T-helper 1 cell (primary cell): ENCODE measurements at regions not wholly inside any gene's neighbourhood (a gene's known extent, or its start where the extent isn't known, plus 50 kb on each side); places are given as distances from the start of the nearest gene placed in this dataset.

Experiments used
- DNase-seq, 5 donors: peaks; one replicate each; pipeline ENCODE4 v3.0.0-alpha.2; 2012 to 2020

DNA sequence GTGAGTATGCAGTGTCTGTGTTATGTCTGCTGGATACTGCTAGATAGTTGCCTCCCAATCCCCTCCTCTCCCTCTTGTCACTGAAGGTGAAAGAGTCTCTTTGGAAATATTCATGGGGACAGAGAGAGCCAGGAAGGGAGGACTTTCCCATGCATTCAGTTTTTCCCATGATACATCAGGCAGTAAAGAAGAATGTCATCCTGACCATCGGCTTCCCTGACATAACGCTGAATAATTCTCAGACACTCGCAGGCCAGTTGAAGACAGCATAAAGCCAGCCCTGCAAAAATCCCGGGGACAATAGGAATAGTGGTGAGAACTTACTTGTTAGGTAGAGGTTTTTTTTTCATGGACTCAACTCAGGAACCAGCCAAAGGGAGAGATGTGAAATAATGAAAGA, 58.1 kb downstream of the KLF4 start:
- no peak for DNase-seq

DNA sequence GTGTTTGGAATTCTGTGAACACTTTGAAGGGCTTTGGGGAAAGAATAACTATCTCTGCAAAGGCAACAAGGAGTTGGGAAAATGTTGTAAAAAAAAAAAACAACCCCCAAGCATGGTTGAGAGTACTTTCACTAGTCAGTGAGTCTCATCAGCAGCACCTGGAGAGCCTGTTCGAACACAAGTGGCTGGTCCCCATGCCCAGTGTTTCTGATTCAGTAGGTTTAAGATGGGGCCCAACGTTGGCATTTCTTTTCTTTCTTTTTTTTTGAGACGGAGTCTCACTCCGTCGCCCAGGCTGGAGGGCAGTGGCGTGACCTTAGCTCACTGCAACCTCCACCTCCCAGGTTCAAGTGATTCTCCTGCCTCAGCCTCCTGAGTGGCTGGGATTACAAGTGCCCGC, 59.5 kb downstream of the KLF4 start:
- DNase-seq = no peak

DNA sequence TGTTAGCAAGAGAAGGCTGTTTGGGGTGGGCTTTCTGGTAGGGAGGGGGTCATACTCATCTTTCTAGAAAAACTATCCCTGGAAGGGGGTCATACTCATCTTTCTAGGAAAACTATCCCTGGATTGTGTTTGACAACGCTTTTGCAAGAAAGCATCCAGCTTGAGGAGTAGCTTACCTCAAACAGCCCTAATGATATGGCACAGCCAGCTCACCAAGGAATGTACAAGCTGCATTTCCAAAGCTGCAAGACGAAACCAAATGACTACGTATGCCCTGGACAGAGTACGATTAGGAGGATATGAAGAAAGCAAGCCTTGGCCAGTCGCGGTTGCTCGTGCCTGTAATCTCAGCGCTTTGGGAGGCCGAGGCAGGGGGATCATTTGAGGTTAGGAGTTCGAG, 63.4 kb downstream of the KLF4 start:
- no peak for DNase-seq

- DNase-seq = peak in 3 of 5 donors; percentile 10 to 47 (median 22)
These were observed 64.2 kb downstream of the KLF4 start for GRCh38 chr9:107425101-107426025.

- no peak for DNase-seq
These were observed 66.0 kb downstream of the KLF4 start for GRCh38 chr9:107423540-107423939.

DNA sequence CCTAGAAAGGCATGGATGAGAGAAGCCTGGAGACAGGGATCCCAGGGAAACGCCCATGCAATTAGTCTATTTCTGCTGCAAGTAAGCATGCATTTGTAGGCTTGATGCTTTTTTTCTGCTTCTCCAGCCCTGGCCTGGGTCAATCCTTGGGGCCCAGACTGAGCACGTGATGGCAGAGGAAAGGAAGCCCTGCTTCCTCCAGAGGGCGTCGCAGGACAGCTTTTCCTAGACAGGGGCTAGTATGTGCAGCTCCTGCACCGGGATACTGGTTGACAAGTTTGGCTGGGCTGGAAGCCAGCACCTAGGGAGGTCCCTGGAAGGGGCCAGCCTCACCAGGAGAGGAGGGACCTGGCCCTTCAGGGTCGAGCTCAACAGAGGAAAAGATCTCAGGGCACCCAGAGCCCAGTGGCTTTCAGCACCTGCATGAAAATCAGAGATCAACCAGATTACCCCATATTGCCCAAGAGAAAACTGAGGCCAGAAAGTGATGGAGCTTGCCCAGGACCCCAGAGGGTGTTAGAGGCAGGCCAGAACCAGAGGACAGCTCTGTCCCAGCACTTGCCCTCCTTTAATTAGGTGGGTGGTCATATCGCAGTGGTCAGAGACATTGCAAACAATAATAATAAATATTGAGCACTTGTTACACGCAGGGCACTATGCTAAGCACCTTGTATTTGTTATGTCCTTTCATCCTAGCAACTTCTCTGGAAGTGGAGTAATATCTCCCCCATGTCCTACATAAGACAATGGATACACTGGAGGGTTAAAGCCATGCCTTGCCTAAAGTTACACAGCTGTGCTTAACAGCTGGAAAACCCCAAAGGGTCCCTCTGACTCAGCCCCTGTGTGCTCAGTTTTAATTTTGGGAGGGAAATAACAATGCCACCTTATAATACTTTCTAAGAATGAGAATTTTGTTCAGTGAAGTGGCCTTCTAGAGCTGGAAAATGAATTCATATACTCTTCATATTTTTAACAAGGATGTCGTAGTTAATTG, 67.1 kb downstream of the KLF4 start:
- peak in 1 of 5 donors; percentile 22 for DNase-seq

- DNase-seq = no peak
These were observed 79.1 kb downstream of the KLF4 start for GRCh38 chr9:107410420-107410819.

DNA sequence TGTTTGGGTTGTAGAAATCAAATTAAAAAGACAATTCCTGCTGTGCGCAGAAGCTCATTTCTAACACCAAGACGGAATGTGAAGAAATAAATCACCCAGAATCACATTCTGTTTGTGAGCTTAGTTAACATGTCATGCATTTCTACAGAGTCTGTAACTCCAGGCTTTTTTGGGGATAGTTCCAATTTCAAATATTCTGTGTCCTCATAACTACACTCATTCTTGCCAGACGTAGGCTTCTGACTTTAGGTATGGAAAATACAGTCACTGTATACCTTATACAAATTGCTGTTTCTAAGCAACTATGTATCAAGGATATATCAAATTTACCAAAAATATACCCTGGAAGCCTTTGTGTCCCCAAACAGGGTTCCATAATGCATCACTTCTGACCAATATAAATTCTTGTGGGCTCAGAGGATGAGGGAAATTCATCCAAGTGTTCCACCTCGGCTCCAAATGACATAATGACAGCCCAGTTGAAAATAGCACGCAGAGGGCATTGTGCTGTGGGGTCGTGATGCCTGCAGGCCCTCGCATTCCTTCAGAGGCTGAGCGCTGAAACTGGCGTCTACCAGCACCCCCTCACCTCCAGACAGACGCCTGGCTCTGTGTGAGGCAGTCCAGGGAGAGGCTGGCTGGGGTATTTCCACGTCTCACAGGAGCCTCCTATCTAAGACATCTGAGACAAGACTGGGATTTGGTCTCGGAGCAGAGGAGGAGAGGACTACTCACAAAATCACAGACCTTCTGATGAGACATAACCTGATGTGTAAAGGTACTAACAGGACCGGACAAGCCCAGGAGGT, 79.8 kb downstream of the KLF4 start:
- DNase-seq = no peak

DNA sequence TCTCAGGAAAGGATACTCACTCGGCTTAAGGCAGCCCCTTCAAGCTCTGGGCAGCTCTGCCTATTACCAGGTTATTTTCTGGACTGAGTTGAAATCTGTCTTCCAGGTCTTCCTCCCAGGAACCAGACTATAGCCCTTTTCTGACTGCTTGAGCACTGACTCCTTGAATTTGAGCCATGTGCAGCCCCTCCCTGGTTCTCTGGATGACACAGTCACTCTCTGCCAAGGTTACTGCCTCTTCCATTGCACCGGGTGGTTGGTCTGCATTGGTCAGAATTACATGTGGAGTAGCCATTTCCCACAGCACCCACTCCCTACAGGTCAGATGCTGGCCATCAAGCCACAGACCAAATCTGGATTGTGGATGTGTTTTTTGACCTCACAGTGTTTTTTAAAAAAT, 81.9 kb downstream of the KLF4 start:
- DNase-seq = no peak

- DNase-seq = no peak
These were observed 84.1 kb downstream of the KLF4 start for GRCh38 chr9:107405511-107405910.

- no peak for DNase-seq
These were observed 84.8 kb downstream of the KLF4 start for GRCh38 chr9:107404736-107405135.

DNA sequence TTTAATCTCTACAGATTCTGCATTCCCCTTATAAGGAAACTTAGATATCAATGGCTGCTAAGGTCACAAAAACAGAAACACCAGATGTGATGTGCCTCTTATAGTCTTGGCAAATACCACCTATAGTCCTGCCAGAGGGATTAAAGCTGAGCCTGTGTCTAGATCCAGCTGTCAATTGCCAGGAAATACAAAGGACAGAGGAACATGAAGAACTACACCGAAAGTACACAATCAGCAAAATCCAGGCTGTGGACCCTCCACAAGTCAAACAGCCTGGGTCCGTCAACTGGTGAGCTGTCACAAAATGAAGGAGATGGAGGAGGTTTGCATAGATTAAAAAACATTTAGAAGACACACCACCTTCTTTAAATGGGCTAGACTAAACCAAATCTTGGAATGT, 85.4 kb downstream of the KLF4 start:
- DNase-seq = no peak

GRCh38 chr9:107397076-107398044, 92.2 kb downstream of the KLF4 start:
- no peak for DNase-seq

- no peak for DNase-seq
These were observed 95.3 kb downstream of the KLF4 start for GRCh38 chr9:107394264-107394663.

- no peak for DNase-seq
These were observed 98.8 kb downstream of the KLF4 start for GRCh38 chr9:107390778-107391177.

DNA sequence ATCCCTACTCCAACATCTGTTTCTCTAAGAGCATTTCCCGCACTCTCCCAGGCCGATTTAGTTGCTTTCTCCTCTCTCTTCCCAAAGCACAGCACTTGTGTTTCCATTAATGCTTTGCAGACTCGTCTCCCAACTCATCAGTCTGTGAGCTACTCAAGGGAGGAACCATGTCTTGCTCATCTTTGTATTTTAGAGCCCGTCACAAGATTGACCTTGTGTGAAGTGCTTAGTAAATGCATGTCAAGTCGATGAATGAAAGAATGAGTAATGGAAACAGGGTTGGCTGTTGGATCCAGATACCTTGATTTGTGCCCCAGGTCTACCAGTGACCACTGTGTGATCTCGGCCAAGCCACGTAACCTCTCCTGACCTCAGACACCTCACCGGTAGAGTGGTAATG, 99.3 kb downstream of the KLF4 start:
- DNase-seq = no peak

GRCh38 chr9:107389617-107390071, 99.9 kb downstream of the KLF4 start:
- DNase-seq = no peak

DNA sequence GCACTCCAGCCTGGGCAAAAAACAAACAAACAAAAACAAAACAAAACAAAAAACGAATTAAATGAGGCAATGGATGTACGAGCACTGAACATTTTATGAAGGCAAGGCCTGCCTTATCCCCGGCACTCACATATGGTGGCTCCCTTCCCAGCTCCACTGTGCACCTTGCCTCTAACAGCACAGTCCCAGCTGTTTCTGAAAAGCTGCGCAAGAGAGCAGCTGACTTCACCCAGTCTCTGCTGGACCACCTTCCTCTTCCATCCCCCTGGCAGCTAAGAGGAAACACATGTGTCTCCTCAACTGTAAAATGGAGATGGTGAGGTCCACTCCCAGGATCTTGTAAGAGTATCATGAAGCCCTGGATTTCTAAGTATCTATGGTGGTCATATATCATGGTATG, 100.7 kb downstream of the KLF4 start:
- no peak for DNase-seq

DNA sequence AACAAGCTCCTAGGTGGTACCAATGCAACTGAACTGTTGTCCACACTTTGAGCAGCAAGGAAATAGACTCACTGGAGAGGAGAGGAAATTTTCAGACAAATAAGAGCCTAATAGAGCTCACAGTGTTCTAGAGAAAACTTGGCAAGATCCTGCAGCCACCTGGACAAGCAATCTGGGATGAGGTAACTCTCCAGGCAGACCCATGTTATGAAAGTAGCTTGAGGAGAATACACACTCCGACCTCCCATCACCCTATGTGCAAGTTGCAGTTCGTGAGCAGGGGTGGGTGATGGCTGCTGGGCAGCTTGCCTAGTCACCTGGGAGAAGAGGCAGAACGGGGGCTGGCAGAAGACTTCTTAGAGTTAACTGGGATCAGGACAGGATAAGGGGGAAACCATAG, 102.2 kb downstream of the KLF4 start:
- DNase-seq = no peak

DNA sequence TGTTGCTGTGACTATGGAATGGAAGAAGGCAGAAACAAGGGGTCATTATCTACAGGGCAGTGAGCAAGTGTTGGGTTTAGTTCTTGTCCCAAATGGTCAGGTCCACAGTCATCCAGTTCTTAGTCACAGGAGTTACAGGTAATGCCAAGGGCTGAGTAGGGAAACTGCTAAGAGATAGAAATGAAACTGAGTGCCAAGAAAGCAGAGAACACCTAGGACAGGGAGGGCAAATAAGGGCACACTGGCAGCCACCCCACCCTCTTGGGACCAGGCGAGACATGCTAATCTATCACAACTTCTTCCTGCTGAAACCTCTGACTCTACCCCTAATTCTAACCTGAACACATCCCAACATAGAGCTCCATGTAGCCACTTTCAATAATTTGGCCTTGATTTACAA, 103.2 kb downstream of the KLF4 start:
- no peak for DNase-seq
